ENCODE measurements at regions not wholly inside any gene's neighbourhood (a gene's known extent, or its start where the extent isn't known, plus 50 kb on each side); places are given as distances from the start of the nearest gene placed in this dataset.
A peak's percentile ranks its signal among the peaks of the same experiment; 100 is the strongest.

- no peak for TF ChIP-seq CTCF (conservative IDR thresholded peaks at IDR 0.05; ENCODE audit: low read depth, low read length)
- no peak overlapping the region for H3K4me3 ChIP-seq (ENCODE audit: low read depth, low read length)
- peak; percentile 96 for DNase-seq (ENCODE audit: low read depth)
These were observed 500.9 kb downstream of the SOX2 start for GRCh38 chr3:182212479-182213076.

- TF ChIP-seq CTCF (conservative IDR thresholded peaks at IDR 0.05; ENCODE audit: low read depth, low read length), result no peak
- no peak for DNase-seq (ENCODE audit: low read depth)
- no peak overlapping the region for H3K4me3 ChIP-seq (ENCODE audit: low read depth, low read length)
These were observed 502.7 kb downstream of the SOX2 start for GRCh38 chr3:182214416-182214815.

DNA sequence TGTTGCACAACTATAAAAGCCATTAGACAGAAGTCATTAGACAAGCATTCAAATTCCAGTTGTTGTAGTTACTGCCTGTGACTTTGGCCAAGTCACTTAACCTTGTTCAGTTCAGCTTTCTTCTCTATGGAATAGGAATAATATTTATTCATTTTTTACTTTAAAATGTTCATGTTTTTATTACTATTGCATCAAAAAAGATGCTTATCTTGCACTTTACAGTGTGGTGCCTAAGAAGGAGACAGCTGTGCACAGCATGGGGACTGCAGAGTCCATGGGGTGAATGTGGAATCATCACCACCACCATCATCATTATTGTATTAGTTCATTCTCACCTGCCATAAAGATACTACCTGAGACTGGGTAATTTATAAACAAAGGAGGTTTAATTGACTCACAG lies 504.2 kb downstream of the SOX2 start:
- no peak for DNase-seq (ENCODE audit: low read depth)
- TF ChIP-seq CTCF (conservative IDR thresholded peaks at IDR 0.05; ENCODE audit: low read depth, low read length), result no peak
- no peak overlapping the region for H3K4me3 ChIP-seq (ENCODE audit: low read depth, low read length)

GRCh38 chr3:182216311-182216970 lies 504.7 kb downstream of the SOX2 start:
- TF ChIP-seq CTCF (conservative IDR thresholded peaks at IDR 0.05; ENCODE audit: low read depth, low read length), result no peak
- no peak overlapping the region for H3K4me3 ChIP-seq (ENCODE audit: low read depth, low read length)
- no peak for DNase-seq (ENCODE audit: low read depth)

- DNase-seq (ENCODE audit: low read depth), result no peak
- no peak for TF ChIP-seq CTCF (conservative IDR thresholded peaks at IDR 0.05; ENCODE audit: low read depth, low read length)
These were observed 508.3 kb downstream of the SOX2 start for GRCh38 chr3:182220013-182220412.

GRCh38 chr3:182220471-182220870 lies 508.7 kb downstream of the SOX2 start:
- no peak overlapping the region for H3K4me3 ChIP-seq (ENCODE audit: low read depth, low read length)
- TF ChIP-seq CTCF (conservative IDR thresholded peaks at IDR 0.05; ENCODE audit: low read depth, low read length), result no peak
- no peak for DNase-seq (ENCODE audit: low read depth)

More at GRCh38 chr3:182220013-182220412, 508.3 kb downstream of the SOX2 start:
- no peak overlapping the region for H3K4me3 ChIP-seq (ENCODE audit: low read depth, low read length)

DNA sequence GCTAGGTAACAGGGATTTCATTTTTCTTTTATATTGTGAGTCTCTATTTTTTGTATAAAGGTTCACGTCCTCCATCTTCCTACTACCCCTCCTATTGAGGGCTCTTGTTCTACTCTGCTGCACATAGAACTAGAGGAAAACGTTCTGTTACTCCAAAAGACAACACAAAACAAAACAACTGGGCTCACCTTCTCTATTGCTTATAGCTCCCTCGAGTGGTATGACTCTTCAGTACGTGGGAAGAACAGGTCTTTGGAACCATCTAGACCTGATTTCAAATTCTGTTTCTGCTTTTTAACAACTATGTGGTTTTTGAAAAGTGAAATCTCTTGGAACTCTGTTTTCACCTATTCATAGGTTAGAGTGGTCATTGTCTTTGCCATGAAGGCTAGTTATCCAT lies 515.3 kb downstream of the SOX2 start:
- DNase-seq (ENCODE audit: low read depth), result no peak
- peak; percentile 56 for TF ChIP-seq CTCF (conservative IDR thresholded peaks at IDR 0.05; ENCODE audit: low read depth, low read length)
- H3K4me3 ChIP-seq (ENCODE audit: low read depth, low read length), result no peak overlapping the region
